ENCODE measurements at regions not wholly inside any gene's neighbourhood (a gene's known extent, or its start where the extent isn't known, plus 50 kb on each side); places are given as distances from the start of the nearest gene placed in this dataset.

DNA sequence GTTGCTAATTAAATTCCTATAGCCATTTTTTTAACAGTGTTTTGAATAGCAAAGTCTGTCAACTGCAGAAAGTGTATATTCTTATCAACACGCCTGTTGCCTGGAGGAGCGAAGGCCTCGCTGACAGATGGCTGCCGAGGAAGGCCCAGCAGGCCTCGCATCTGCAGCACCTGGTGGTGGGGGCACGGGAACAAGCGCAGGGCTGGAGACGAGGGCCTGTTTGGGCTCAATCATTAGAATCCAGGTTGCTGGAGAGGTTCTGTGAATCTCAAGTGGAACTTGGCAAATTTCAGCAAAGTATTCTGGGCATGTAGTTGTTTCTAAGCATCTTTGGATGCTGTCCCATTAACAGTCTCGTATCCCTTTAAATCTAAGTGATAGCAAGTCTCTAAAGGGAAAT, 66.1 kb upstream of the FAM204A start:
- Histone ChIP-seq H3K9me3 (ENCODE audit: control insufficient read depth in 4 of 4, insufficient read depth in 3 of 4, low read length in 3 of 4) (peaks cover 0 to 2% (median 0%) of the 10 kb centered on the region in 4 donors), H3K36me3 (ENCODE audit: control insufficient read depth in 4 of 4, insufficient read depth in 4 of 4, low read length in 4 of 4) (no peaks in the 10 kb centered on the region), H3K9ac (ENCODE audit: insufficient read depth in 1 of 2, low read length in 2 of 2) (no peak overlapping the region), H3K4me3 (no peak overlapping the region), H3K27ac (ENCODE audit: low read depth in 1 of 2, low read length in 1 of 2) (no peak overlapping the region), H3K27me3 (ENCODE audit: control insufficient read depth in 3 of 3, insufficient read depth in 3 of 3, low read length in 2 of 3) (no peaks in the 10 kb centered on the region), H3K4me1 (ENCODE audit: control insufficient read depth in 5 of 5, insufficient read depth in 5 of 5, low read length in 5 of 5) (peaks cover 0 to 35% (median 9%) of the 10 kb centered on the region in 5 donors)
- DNase-seq (peak in 2 of 3 donors; percentile 42 to 47), ATAC-seq (ENCODE audit: insufficient read depth, low FRiP score) (no peak)
- WGBS, 2 donors, result 85 to 89% methylated on average over 9 of the region's 9 CpGs
- TF ChIP-seq, protein P1, sequence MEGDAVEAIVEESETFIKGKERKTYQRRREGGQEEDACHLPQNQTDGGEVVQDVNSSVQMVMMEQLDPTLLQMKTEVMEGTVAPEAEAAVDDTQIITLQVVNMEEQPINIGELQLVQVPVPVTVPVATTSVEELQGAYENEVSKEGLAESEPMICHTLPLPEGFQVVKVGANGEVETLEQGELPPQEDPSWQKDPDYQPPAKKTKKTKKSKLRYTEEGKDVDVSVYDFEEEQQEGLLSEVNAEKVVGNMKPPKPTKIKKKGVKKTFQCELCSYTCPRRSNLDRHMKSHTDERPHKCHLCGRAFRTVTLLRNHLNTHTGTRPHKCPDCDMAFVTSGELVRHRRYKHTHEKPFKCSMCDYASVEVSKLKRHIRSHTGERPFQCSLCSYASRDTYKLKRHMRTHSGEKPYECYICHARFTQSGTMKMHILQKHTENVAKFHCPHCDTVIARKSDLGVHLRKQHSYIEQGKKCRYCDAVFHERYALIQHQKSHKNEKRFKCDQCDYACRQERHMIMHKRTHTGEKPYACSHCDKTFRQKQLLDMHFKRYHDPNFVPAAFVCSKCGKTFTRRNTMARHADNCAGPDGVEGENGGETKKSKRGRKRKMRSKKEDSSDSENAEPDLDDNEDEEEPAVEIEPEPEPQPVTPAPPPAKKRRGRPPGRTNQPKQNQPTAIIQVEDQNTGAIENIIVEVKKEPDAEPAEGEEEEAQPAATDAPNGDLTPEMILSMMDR (IDR thresholded peaks at IDR 0.05; ENCODE audit: control extremely low read depth, extremely low read depth), result no peak

DNA sequence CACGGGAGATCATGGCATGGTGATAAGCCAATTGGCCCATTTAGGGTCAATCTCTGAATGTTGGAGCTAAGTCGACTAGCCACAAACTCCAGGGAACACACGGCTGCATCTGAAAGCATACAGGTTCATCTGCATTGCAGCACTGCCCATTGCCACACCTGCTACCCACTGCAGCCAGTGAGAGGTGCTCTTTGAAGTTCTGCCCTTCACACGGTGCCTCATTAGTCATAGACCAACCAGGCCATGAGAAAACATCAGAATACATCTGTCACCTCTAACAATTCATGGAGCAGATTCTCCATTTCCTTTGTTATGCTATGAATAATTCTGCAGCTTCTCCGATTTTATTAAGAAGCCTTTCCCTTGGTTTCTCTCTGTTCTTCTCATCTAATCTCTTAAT, 65.7 kb upstream of the FAM204A start:
- H3K9ac ChIP-seq (ENCODE audit: insufficient read depth in 1 of 2, low read length in 2 of 2), result no peak overlapping the region
- TF ChIP-seq, protein P1 (IDR thresholded peaks at IDR 0.05; ENCODE audit: control extremely low read depth, extremely low read depth), result no peak
- no peaks in the 10 kb centered on the region for H3K27me3 ChIP-seq (ENCODE audit: control insufficient read depth in 3 of 3, insufficient read depth in 3 of 3, low read length in 2 of 3)
- no peak overlapping the region for H3K27ac ChIP-seq (ENCODE audit: low read depth in 1 of 2, low read length in 1 of 2)
- ATAC-seq (ENCODE audit: insufficient read depth, low FRiP score) (no peak), DNase-seq (no peak)
- 74 to 78% methylated on average over 5 of the region's 5 CpGs for WGBS, 2 donors
- no peak overlapping the region for H3K4me3 ChIP-seq
- H3K4me1 ChIP-seq (ENCODE audit: control insufficient read depth in 5 of 5, insufficient read depth in 5 of 5, low read length in 5 of 5), result peaks cover 0 to 31% (median 9%) of the 10 kb centered on the region in 5 donors
- peaks cover 0 to 2% (median 0%) of the 10 kb centered on the region in 4 donors for H3K9me3 ChIP-seq (ENCODE audit: control insufficient read depth in 4 of 4, insufficient read depth in 3 of 4, low read length in 3 of 4)
- no peaks in the 10 kb centered on the region for H3K36me3 ChIP-seq (ENCODE audit: control insufficient read depth in 4 of 4, insufficient read depth in 4 of 4, low read length in 4 of 4)

DNA sequence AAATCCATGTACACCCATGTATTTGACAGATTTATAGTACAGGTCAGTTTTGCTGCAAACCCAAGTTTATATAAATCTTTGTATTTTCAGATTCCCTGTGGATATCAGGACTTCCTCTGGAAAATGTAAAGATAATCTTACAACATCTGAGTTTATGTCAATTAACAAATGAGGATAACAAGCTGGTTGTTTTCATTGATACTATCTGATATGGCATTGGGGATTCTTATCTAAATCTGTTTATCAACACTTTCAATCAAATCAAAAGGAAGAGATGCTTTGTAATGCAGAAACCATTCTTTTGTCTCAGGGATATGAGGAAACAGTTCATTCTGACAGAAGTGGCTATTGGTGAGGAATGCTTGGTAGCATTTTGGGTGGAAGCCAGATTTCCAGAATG, 64.9 kb upstream of the FAM204A start:
- no peaks in the 10 kb centered on the region for H3K27me3 ChIP-seq (ENCODE audit: control insufficient read depth in 3 of 3, insufficient read depth in 3 of 3, low read length in 2 of 3)
- TF ChIP-seq, protein P1 (IDR thresholded peaks at IDR 0.05; ENCODE audit: control extremely low read depth, extremely low read depth), result no peak
- no peak for ATAC-seq (ENCODE audit: insufficient read depth, low FRiP score)
- peaks cover 0 to 2% (median 0%) of the 10 kb centered on the region in 4 donors for H3K9me3 ChIP-seq (ENCODE audit: control insufficient read depth in 4 of 4, insufficient read depth in 3 of 4, low read length in 3 of 4)
- no peak overlapping the region for H3K9ac ChIP-seq (ENCODE audit: insufficient read depth in 1 of 2, low read length in 2 of 2)
- peaks cover 0 to 25% (median 9%) of the 10 kb centered on the region in 5 donors for H3K4me1 ChIP-seq (ENCODE audit: control insufficient read depth in 5 of 5, insufficient read depth in 5 of 5, low read length in 5 of 5)
- no peaks in the 10 kb centered on the region for H3K36me3 ChIP-seq (ENCODE audit: control insufficient read depth in 4 of 4, insufficient read depth in 4 of 4, low read length in 4 of 4)
- peak in 1 of 3 donors; percentile 50 for DNase-seq
- no peak overlapping the region for H3K27ac ChIP-seq (ENCODE audit: low read depth in 1 of 2, low read length in 1 of 2)
- H3K4me3 ChIP-seq, result no peak overlapping the region

DNA sequence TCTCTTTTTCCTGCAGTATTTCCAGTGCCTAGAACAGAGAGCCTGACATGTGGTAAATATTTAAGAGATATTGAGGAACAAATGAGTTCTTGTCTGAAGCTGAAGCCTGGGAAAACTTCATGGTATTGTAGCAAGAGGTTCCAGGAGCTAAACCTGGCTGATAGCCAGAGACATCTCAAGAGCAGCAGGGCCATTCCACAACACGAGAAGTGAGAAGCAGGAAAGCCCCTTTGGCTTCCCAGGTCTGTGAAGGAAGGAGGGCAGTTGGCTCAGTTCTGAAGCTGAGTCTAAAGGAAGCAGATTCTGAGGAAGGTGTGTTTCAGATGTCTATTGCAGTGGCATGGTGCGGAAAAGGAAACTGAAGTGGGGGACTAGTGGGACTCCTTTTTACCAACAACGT, 63.8 kb upstream of the FAM204A start:
- Histone ChIP-seq H3K9ac (ENCODE audit: insufficient read depth in 1 of 2, low read length in 2 of 2) (no peak overlapping the region), H3K4me1 (ENCODE audit: control insufficient read depth in 5 of 5, insufficient read depth in 5 of 5, low read length in 5 of 5) (peaks cover 0 to 25% (median 9%) of the 10 kb centered on the region in 5 donors), H3K27me3 (ENCODE audit: control insufficient read depth in 3 of 3, insufficient read depth in 3 of 3, low read length in 2 of 3) (no peaks in the 10 kb centered on the region), H3K9me3 (ENCODE audit: control insufficient read depth in 4 of 4, insufficient read depth in 3 of 4, low read length in 3 of 4) (peaks cover 0 to 2% (median 0%) of the 10 kb centered on the region in 4 donors), H3K36me3 (ENCODE audit: control insufficient read depth in 4 of 4, insufficient read depth in 4 of 4, low read length in 4 of 4) (no peaks in the 10 kb centered on the region), H3K4me3 (no peak overlapping the region), H3K27ac (ENCODE audit: low read depth in 1 of 2, low read length in 1 of 2) (no peak overlapping the region)
- 21 to 43% methylated on average over 3 of the region's 3 CpGs for WGBS, 2 donors
- ATAC-seq (ENCODE audit: insufficient read depth, low FRiP score), result no peak
- DNase-seq, result peak; percentile 51 to 65 (median 52)
- TF ChIP-seq, protein P1 (IDR thresholded peaks at IDR 0.05; ENCODE audit: control extremely low read depth, extremely low read depth), result no peak
